GM12878 (cell line): ENCODE measurements at regions not wholly inside any gene's neighbourhood (a gene's known extent, or its start where the extent isn't known, plus 50 kb on each side); places are given as distances from the start of the nearest gene placed in this dataset.

Experiments
- ATF3 ChIP-seq: IDR thresholded peaks from 2 replicates; pipeline ENCODE4 v1.6.1; 2011; ENCODE audit warnings: low read depth, mild to moderate bottlenecking, low read length, moderate library complexity, borderline replicate concordance; ENCODE audit errors: extremely low read depth
- EZH2 ChIP-seq: IDR thresholded peaks from 2 replicates; pipeline ENCODE4 v1.6.1; 2012; ENCODE audit warnings: low read depth, mild to moderate bottlenecking, control low read depth, inconsistent platforms, low read length, borderline replicate concordance; ENCODE audit not compliant: control insufficient read depth
- FOXK2 ChIP-seq: fragments of 450-650 bp; IDR thresholded peaks from 2 replicates; pipeline ENCODE4 v1.6.1; 2017; ENCODE audit warnings: mild to moderate bottlenecking, moderate library complexity
- POLR2A ChIP-seq: IDR thresholded peaks from 2 replicates; pipeline ENCODE4 v1.6.1; 2011; ENCODE audit warnings: low read depth, mild to moderate bottlenecking, low read length
- POLR2AphosphoS5 ChIP-seq: IDR thresholded peaks from 2 replicates; pipeline ENCODE4 v1.6.1; 2011; ENCODE audit warnings: mild to moderate bottlenecking, low read length, inconsistent platforms
- RAD21 ChIP-seq: IDR thresholded peaks from 2 replicates; pipeline ENCODE4 v1.6.1; 2011; ENCODE audit warnings: mild to moderate bottlenecking, low read depth, low read length, moderate library complexity; ENCODE audit not compliant: insufficient read depth
- RUNX3 ChIP-seq: IDR thresholded peaks from 2 replicates; pipeline ENCODE4 v1.6.1; 2012; ENCODE audit warnings: low read length, inconsistent platforms
- TARDBP ChIP-seq: IDR thresholded peaks from 2 replicates; pipeline ENCODE4 v1.6.1; 2016; ENCODE audit warnings: borderline replicate concordance
- ZNF274 ChIP-seq: IDR thresholded peaks from one replicate; pipeline ENCODE4 v1.8.0; 2011; ENCODE audit not compliant: insufficient read length, insufficient read depth
- ZSCAN29 ChIP-seq: fragments of 450-650 bp; IDR thresholded peaks from 2 replicates; pipeline ENCODE4 v1.6.1; 2017; ENCODE audit warnings: mild to moderate bottlenecking, moderate library complexity
- TF ChIP-seq, protein P1 (sequence below), 3 experiments: IDR thresholded peaks in 2 of 3; conservative IDR thresholded peaks in 1 of 3; 2 replicates each; pipeline ENCODE4 v1.5.1; 2011; ENCODE audit warnings: low read depth in 3 of 3, low read length in 3 of 3, mild to moderate bottlenecking in 3 of 3, control low read depth in 2 of 3, moderate library complexity in 2 of 3, inconsistent platforms in 1 of 3, mixed read lengths in 1 of 3; ENCODE audit not compliant: control insufficient read depth in 2 of 3, insufficient read depth in 1 of 3; ENCODE audit errors: extremely low read depth in 1 of 3
- TF ChIP-seq, protein P2 (sequence below): IDR thresholded peaks from 2 replicates; pipeline ENCODE4 v1.6.1; 2012; ENCODE audit warnings: mild to moderate bottlenecking, low read depth, low read length
- TF ChIP-seq, protein P3 (sequence below): IDR thresholded peaks from 2 replicates; pipeline ENCODE4 v1.6.1; 2011; ENCODE audit warnings: low read depth, low read length, improper control_type of control experiment, borderline replicate concordance

GRCh38 chr7:101146-102046, 91.0 kb upstream of the FAM20C start:
- no peak for TF ChIP-seq ZSCAN29
- TF ChIP-seq, protein P1, sequence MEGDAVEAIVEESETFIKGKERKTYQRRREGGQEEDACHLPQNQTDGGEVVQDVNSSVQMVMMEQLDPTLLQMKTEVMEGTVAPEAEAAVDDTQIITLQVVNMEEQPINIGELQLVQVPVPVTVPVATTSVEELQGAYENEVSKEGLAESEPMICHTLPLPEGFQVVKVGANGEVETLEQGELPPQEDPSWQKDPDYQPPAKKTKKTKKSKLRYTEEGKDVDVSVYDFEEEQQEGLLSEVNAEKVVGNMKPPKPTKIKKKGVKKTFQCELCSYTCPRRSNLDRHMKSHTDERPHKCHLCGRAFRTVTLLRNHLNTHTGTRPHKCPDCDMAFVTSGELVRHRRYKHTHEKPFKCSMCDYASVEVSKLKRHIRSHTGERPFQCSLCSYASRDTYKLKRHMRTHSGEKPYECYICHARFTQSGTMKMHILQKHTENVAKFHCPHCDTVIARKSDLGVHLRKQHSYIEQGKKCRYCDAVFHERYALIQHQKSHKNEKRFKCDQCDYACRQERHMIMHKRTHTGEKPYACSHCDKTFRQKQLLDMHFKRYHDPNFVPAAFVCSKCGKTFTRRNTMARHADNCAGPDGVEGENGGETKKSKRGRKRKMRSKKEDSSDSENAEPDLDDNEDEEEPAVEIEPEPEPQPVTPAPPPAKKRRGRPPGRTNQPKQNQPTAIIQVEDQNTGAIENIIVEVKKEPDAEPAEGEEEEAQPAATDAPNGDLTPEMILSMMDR (IDR thresholded peaks at IDR 0.05 in 2 of 3, conservative IDR thresholded peaks at IDR 0.05 in 1 of 3; ENCODE audit: control insufficient read depth in 2 of 3, extremely low read depth in 1 of 3, insufficient read depth in 1 of 3, low read depth in 3 of 3, low read length in 3 of 3) = no peak
- no peak for TF ChIP-seq ATF3
- no peak for TF ChIP-seq POLR2AphosphoS5
- TF ChIP-seq POLR2A = no peak
- TF ChIP-seq, protein P2, sequence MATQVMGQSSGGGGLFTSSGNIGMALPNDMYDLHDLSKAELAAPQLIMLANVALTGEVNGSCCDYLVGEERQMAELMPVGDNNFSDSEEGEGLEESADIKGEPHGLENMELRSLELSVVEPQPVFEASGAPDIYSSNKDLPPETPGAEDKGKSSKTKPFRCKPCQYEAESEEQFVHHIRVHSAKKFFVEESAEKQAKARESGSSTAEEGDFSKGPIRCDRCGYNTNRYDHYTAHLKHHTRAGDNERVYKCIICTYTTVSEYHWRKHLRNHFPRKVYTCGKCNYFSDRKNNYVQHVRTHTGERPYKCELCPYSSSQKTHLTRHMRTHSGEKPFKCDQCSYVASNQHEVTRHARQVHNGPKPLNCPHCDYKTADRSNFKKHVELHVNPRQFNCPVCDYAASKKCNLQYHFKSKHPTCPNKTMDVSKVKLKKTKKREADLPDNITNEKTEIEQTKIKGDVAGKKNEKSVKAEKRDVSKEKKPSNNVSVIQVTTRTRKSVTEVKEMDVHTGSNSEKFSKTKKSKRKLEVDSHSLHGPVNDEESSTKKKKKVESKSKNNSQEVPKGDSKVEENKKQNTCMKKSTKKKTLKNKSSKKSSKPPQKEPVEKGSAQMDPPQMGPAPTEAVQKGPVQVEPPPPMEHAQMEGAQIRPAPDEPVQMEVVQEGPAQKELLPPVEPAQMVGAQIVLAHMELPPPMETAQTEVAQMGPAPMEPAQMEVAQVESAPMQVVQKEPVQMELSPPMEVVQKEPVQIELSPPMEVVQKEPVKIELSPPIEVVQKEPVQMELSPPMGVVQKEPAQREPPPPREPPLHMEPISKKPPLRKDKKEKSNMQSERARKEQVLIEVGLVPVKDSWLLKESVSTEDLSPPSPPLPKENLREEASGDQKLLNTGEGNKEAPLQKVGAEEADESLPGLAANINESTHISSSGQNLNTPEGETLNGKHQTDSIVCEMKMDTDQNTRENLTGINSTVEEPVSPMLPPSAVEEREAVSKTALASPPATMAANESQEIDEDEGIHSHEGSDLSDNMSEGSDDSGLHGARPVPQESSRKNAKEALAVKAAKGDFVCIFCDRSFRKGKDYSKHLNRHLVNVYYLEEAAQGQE = no peak
- TF ChIP-seq ZNF274 = no peak
- no peak for TF ChIP-seq EZH2
- TF ChIP-seq TARDBP = no peak
- TF ChIP-seq, protein P3, sequence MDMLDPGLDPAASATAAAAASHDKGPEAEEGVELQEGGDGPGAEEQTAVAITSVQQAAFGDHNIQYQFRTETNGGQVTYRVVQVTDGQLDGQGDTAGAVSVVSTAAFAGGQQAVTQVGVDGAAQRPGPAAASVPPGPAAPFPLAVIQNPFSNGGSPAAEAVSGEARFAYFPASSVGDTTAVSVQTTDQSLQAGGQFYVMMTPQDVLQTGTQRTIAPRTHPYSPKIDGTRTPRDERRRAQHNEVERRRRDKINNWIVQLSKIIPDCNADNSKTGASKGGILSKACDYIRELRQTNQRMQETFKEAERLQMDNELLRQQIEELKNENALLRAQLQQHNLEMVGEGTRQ = no peak
- no peak for TF ChIP-seq RAD21
- no peak for TF ChIP-seq FOXK2
- TF ChIP-seq RUNX3 = no peak
